ENCODE measurements at regions not wholly inside any gene's neighbourhood (a gene's known extent, or its start where the extent isn't known, plus 50 kb on each side); places are given as distances from the start of the nearest gene placed in this dataset.

DNA sequence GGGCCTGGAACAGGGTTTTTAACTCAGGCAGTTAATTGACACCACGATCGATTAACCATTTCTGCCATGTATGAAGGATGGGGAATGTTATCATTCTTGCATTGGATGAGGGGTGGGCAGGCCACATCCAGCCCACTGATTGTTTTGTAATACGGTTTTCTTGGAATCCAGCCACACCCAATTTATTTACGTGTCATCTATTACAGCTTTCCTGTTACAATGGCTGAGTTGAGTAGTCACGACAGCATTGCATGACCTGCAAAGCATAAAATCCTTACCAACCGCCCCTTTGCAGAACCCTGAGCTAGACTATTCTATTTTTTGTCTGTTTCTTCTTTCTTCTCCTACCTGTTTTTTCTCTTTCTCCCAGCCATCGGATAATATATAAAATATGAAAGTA lies 122.0 kb upstream of the STC2 start:
- no peak for TF ChIP-seq ZFX (IDR thresholded peaks at IDR 0.05)
- TF ChIP-seq, protein P1, sequence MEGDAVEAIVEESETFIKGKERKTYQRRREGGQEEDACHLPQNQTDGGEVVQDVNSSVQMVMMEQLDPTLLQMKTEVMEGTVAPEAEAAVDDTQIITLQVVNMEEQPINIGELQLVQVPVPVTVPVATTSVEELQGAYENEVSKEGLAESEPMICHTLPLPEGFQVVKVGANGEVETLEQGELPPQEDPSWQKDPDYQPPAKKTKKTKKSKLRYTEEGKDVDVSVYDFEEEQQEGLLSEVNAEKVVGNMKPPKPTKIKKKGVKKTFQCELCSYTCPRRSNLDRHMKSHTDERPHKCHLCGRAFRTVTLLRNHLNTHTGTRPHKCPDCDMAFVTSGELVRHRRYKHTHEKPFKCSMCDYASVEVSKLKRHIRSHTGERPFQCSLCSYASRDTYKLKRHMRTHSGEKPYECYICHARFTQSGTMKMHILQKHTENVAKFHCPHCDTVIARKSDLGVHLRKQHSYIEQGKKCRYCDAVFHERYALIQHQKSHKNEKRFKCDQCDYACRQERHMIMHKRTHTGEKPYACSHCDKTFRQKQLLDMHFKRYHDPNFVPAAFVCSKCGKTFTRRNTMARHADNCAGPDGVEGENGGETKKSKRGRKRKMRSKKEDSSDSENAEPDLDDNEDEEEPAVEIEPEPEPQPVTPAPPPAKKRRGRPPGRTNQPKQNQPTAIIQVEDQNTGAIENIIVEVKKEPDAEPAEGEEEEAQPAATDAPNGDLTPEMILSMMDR (conservative IDR thresholded peaks at IDR 0.05) = no peak
- H3K27ac ChIP-seq = no peak overlapping the region

DNA sequence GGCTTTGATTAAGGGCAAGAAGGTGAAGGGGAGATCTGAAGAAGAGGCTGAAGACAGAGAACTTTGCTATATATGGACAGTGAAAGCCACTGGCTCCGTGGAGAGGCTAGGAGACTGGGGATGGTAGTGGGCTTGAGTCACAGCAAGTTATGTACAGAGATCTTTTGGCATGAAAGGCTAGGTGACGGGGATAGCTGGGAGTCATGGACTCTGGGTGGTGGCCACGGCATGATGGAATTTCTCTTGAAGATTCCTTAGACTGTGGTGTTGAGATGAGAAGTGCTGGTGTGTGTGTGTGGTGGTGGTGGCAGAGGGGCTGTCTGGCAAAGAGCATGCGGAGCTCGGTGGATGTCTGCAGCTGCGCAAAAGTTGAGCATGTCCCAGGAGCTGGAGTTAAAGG lies 120.6 kb upstream of the STC2 start:
- no peak for TF ChIP-seq ZFX (IDR thresholded peaks at IDR 0.05)
- TF ChIP-seq, protein P1 (conservative IDR thresholded peaks at IDR 0.05) = no peak

DNA sequence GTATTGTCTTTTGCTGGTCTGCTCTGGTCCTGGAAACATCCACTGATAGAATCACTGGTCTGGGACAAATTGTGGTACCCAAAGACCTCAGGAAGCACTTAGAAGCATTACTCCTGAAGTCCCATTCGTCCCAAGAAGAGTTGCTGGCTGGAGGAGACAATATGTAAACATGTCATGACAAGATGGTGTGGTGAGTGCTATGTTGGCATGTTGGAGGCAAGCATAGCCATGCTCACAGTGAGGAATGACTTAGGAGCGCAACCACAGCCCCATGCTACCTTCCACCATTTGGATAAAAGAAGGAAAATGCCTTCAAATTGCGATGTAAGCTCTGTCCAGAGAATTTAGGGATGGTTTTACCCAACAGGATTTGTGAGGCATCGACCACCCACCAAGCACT lies 115.8 kb upstream of the STC2 start:
- no peak overlapping the region for H3K27ac ChIP-seq
- TF ChIP-seq, protein P1 (conservative IDR thresholded peaks at IDR 0.05) = no peak
- no peak for TF ChIP-seq ZFX (IDR thresholded peaks at IDR 0.05)

More for the DNA sequence above, 120.6 kb upstream of the STC2 start:
- no peak overlapping the region for H3K27ac ChIP-seq

DNA sequence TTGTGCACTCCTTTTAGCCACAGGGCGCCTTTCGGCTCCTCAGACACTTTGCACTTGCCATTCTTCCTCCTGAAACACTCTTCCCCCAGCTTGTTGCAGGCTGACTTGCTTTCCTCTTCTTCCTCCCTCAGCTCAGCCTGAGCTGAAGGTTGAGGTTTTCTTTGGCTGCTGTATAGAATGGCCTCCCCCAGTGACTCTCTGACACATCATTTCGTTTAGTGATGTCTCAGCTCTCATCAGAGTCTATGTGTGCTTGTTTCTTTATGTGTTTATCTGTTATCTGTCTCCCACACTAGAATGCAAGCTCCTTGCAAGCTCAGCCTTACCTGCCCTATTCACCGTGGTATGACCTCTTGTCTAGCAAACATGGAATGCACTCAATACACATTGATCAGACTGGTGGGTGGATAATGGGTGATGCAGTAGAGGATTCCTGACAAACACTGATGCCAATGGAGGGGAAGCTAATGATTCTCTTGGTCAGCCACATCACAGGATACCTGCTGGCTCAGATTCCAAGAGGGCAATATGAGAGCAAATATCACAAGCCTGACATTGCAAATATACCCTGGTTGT lies 112.9 kb upstream of the STC2 start:
- TF ChIP-seq ZFX (IDR thresholded peaks at IDR 0.05) = no peak
- TF ChIP-seq, protein P1 (conservative IDR thresholded peaks at IDR 0.05) = no peak
- H3K27ac ChIP-seq = no peak overlapping the region

DNA sequence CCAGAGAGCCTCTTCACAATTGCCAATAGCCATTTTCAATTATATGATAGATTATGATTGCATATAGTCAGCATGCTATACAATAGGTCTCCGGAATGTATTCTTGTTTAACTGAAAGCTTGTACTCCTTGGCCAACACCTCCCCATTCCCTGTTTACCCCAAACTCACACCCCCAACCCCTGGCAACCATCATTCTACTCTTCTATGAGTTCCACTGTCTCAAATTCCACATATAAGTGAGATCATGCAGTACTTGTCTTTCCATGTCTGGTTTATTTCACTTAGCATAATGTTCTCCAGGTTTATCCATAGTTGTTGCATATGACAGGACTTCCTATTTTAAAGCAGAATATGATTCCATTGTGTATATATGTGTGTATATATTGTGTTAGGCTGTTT lies 110.7 kb upstream of the STC2 start:
- no peak overlapping the region for H3K27ac ChIP-seq
- no peak for TF ChIP-seq ZFX (IDR thresholded peaks at IDR 0.05)
- TF ChIP-seq, protein P1 (conservative IDR thresholded peaks at IDR 0.05) = no peak

DNA sequence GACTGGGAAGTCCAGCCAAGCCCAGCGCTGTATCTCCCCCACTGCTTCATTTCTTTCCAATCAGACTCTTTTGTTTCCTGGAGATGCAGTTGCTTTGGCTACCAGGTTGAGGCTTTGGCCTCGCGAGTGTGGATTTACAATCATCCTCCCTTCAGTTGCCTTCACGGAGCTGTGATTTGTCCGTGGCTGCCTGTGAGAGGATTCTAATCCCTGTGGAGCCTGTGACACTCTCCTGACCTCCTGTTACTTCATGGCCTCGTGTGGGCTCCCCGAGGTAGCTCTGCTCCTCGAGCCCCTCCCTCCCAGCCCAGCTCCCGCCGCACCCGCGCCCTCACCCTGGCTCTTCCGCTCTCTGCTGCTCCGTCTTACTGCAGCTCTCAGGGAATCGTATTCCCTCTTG lies 107.2 kb upstream of the STC2 start:
- TF ChIP-seq, protein P1 (conservative IDR thresholded peaks at IDR 0.05) = no peak
- TF ChIP-seq ZFX (IDR thresholded peaks at IDR 0.05) = no peak

DNA sequence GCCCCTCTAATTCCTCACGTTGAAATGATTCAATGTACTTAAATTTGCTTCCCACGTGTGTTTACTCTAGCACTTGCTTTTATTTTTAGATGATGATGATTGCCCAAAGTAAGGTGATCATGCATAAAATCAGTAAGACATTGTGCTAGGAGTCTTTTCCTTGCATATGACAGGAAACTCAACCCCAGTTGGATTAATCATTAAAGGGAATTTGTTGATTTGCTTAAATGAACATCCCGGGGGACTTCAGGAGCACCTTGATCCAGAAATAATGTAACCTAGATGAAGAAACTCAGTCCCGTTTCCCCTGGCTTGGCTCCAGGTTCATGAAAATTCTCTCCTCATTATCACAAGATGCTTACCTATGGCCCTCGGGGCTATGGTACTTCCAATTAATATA lies 106.1 kb upstream of the STC2 start:
- H3K27ac ChIP-seq = no peak overlapping the region
- TF ChIP-seq ZFX (IDR thresholded peaks at IDR 0.05) = no peak
- TF ChIP-seq, protein P1 (conservative IDR thresholded peaks at IDR 0.05) = no peak

More for the DNA sequence above, 107.2 kb upstream of the STC2 start:
- no peak overlapping the region for H3K27ac ChIP-seq

All from C4-2B (cell line).